Left colon (tissue), 2 donors: ENCODE measurements at regions not wholly inside any gene's neighbourhood (a gene's known extent, or its start where the extent isn't known, plus 50 kb on each side); places are given as distances from the start of the nearest gene placed in this dataset.
"Not testable (repeated sequence)": the region's sequence is repeated elsewhere in the genome, so short reads cannot be mapped to it uniquely, and the experiment has no call there.

ENCODE experiments used
- ATAC-seq: fragments of 200-7000 bp; cut with Tn5 transposase; one replicate; pipeline ENCODE4 v1.9.1; 2020; ENCODE audit warnings: mild to moderate bottlenecking, moderate library complexity
- DNase-seq, 2 donors: peaks; one replicate each; pipeline ENCODE4 v3.0.0-alpha.2; 2020
- intact Hi-C, 2 donors: fragments of 100-400 bp; cut with DNase I in 1 of 2; cut with micrococcal nuclease in 1 of 2; formaldehyde crosslinking; loops; one replicate each; pipeline versions ENCODE4 v1.11.2 to v1.14.0; 2022; cut with DNase I, micrococcal nuclease
- donor health status: DM: no; HTN: no; CAD: no.
- donor health status: DM: yes; HTN: yes; CAD: no.

- intact Hi-C loops, result no loop called here
- DNase-seq (no peak), ATAC-seq (no peak)
Measured at GRCh38 chr15:46894644-46895043, 822.7 kb upstream of the SEMA6D start.

- intact Hi-C loops, result no loop called here
- ATAC-seq (no peak), DNase-seq (no peak)
Measured at GRCh38 chr15:46897266-46897665, 820.0 kb upstream of the SEMA6D start.

- DNase-seq (no peak), ATAC-seq (no peak)
- intact Hi-C loops, result no loop called here
Measured at GRCh38 chr15:46901001-46901400, 816.3 kb upstream of the SEMA6D start.

GRCh38 chr15:46917721-46918252 lies 799.5 kb upstream of the SEMA6D start:
- intact Hi-C loops, result no loop called here
- ATAC-seq (no peak), DNase-seq (no peak)

GRCh38 chr15:46918462-46919140 lies 798.7 kb upstream of the SEMA6D start:
- ATAC-seq, result no peak
- DNase-seq, result no peak
- intact Hi-C loops, result no loop called here

- ATAC-seq (no peak), DNase-seq (no peak)
- intact Hi-C loops, result no loop called here
Measured at GRCh38 chr15:46921891-46922290, 795.4 kb upstream of the SEMA6D start.

- intact Hi-C loops, result no loop called here
- no peak for DNase-seq
- ATAC-seq, result no peak
Measured at GRCh38 chr15:46930426-46930825, 786.9 kb upstream of the SEMA6D start.

- DNase-seq (no peak), ATAC-seq (no peak)
- intact Hi-C loops, result no loop called here
Measured at GRCh38 chr15:46933332-46933731, 784.0 kb upstream of the SEMA6D start.

- ATAC-seq, result no peak
- intact Hi-C loops, result no loop called here
- no peak for DNase-seq
Measured at GRCh38 chr15:46934851-46935250, 782.5 kb upstream of the SEMA6D start.

- no peak for DNase-seq
- ATAC-seq, result no peak
- intact Hi-C loops, result no loop called here
Measured at GRCh38 chr15:46938169-46938568, 779.1 kb upstream of the SEMA6D start.

- intact Hi-C loops, result no loop called here
Measured at GRCh38 chr15:46941241-46941640, 776.1 kb upstream of the SEMA6D start.

GRCh38 chr15:46946953-46947352 lies 770.4 kb upstream of the SEMA6D start:
- no peak for ATAC-seq
- intact Hi-C loops, result no loop called here
- DNase-seq, result no peak

More at GRCh38 chr15:46941241-46941640, 776.1 kb upstream of the SEMA6D start:
- DNase-seq (no peak), ATAC-seq (no peak)

- ATAC-seq, result no peak
- intact Hi-C loops, result no loop called here
- no peak for DNase-seq
Measured at GRCh38 chr15:46955576-46955975, 761.7 kb upstream of the SEMA6D start.

- no peak for DNase-seq
- ATAC-seq, result no peak
- intact Hi-C loops, result no loop called here
Measured at GRCh38 chr15:46956456-46956855, 760.8 kb upstream of the SEMA6D start.

- DNase-seq (no peak), ATAC-seq (no peak)
- intact Hi-C loops, result no loop called here
Measured at GRCh38 chr15:46956881-46957280, 760.4 kb upstream of the SEMA6D start.

GRCh38 chr15:46960581-46960980 lies 756.7 kb upstream of the SEMA6D start:
- DNase-seq (no peak), ATAC-seq (no peak)
- intact Hi-C loops, result no loop called here

GRCh38 chr15:46961795-46962194 lies 755.5 kb upstream of the SEMA6D start:
- ATAC-seq (no peak), DNase-seq (no peak)
- intact Hi-C loops, result no loop called here

GRCh38 chr15:46988055-46988454 lies 729.2 kb upstream of the SEMA6D start:
- not testable (repeated sequence) for DNase-seq, ATAC-seq
- intact Hi-C loops, result loop anchor here in 1 of 2 donors (10.0 kb wide), 1 partner anchor 47 kb away; no protein-coding TSS in a partner anchor

- intact Hi-C loops, result no loop called here
- no peak for DNase-seq
- no peak for ATAC-seq
Measured at GRCh38 chr15:46996359-46996758, 720.9 kb upstream of the SEMA6D start.

GRCh38 chr15:46997501-46997900 lies 719.8 kb upstream of the SEMA6D start:
- DNase-seq, result no peak
- intact Hi-C loops, result no loop called here
- ATAC-seq, result no peak

- no peak for ATAC-seq
- no peak for DNase-seq
- intact Hi-C loops, result no loop called here
Measured at GRCh38 chr15:47003568-47003967, 713.7 kb upstream of the SEMA6D start.
